Right lobe of liver (tissue), 6 donors: ENCODE measurements at regions not wholly inside any gene's neighbourhood (a gene's known extent, or its start where the extent isn't known, plus 50 kb on each side); places are given as distances from the start of the nearest gene placed in this dataset.

Experiments
- ATAC-seq, 4 donors: fragments of 200-7000 bp; cut with Tn5 transposase; one replicate each; pipeline ENCODE4 v1.9.1; 2020; ENCODE audit warnings: mild to moderate bottlenecking in 4 of 4, moderate library complexity in 4 of 4
- DNase-seq, 3 donors: peaks; one replicate each; pipeline ENCODE4 v3.0.0-alpha.2; 2020
- H3K27ac ChIP-seq, 3 donors: fragments of 200-600 bp; one replicate each; pipeline ENCODE4 v1.8.0; 2022
- H3K27me3 ChIP-seq, 2 donors: fragments of 200-600 bp; one replicate each; pipeline ENCODE4 v1.8.0; 2022
- H3K36me3 ChIP-seq, 4 donors: fragments of 200-600 bp; sonication (generic) in 1 of 4; one replicate each; pipeline versions ENCODE4 v1.5.1 to v1.8.0; 2017 to 2022; ENCODE audit warnings: control low read depth in 1 of 4
- H3K4me1 ChIP-seq, 4 donors: fragments of 200-600 bp; sonication (generic) in 1 of 4; one replicate each; pipeline versions ENCODE4 v1.5.1 to v1.8.0; 2017 to 2022; ENCODE audit warnings: control low read depth in 1 of 4
- H3K4me3 ChIP-seq, 3 donors: fragments of 200-600 bp; one replicate each; pipeline ENCODE4 v1.8.0; 2022
- H3K9me3 ChIP-seq, 4 donors: fragments of 200-600 bp; sonication (generic) in 1 of 4; one replicate each; pipeline versions ENCODE4 v1.5.1 to v1.8.0; 2017 to 2022; ENCODE audit warnings: control low read depth in 1 of 4
- POLR2A ChIP-seq: fragments of 450-650 bp; IDR thresholded peaks from one replicate; pipeline ENCODE4 v1.6.1; 2017; ENCODE audit warnings: antibody characterized with exemption, mild to moderate bottlenecking
- whole genome bisulfite sequencing: methylation state at CpG from one replicate; pipeline ENCODE4 v1.1.6; 2018; ENCODE audit warnings: low coverage, low lambda C conversion rate; ENCODE audit not compliant: insufficient coverage; ENCODE audit errors: missing lambda C conversion rate; 5-methylcytosine and 5-hydroxymethylcytosine counted together
- intact Hi-C, 2 donors: fragments of 100-400 bp; cut with DNase I; formaldehyde crosslinking; loops; one replicate each; pipeline versions ENCODE4 v1.11.2 to v1.14.1; 2022
- TF ChIP-seq, protein P1 (sequence below), 4 donors: fragments of 200-600 bp in 3 of 4; fragments of 450-650 bp in 1 of 4; IDR thresholded peaks; one replicate each; pipeline versions ENCODE4 v1.5.1 to v1.8.0; 2016 to 2022; ENCODE audit warnings: antibody characterized with exemption in 4 of 4, mild to moderate bottlenecking in 2 of 4
- donor health status: DM: no; HTN: yes; CAD: no.
- donor health status: DM: no; HTN: no; CAD: no.
- donor health status: DM: no; HTN: no; CAD: no.
- donor health status: DM: no; HTN: yes; CAD: no.
- donor health status: DM: no; HTN: yes; CAD: no.

DNA sequence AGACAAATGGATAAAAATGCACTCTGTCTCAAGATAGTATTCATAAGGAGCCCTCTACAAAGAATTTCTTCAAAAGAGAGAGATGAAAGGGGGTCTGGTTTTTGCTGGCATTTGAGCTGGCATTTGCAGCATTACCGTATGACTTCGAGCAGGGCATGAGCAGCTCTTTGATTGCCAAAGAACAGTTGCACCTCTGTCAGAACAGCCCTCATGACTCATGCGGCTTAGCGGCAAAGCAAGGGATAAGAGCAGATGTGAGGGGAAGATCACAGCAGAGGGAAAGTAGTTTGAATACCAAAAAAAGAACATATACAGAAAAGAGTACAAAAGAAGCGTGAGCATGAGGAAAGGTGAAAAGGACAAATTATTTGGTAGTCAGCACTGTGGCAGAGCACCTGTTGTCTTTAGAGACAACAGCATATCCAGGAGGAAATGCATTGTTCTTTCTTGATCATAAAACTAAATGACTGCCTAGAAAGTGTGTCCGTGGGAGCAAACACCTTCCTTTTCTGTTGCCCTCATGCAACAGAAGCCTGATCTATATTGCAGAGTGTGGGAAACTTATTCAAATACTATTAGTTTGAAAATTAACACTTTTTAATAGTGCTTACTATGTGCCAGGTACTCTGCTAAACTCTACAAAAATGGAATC, 80.5 kb upstream of the SLC24A5 start:
- no peak for DNase-seq
- no peak overlapping the region for H3K27ac ChIP-seq

DNA sequence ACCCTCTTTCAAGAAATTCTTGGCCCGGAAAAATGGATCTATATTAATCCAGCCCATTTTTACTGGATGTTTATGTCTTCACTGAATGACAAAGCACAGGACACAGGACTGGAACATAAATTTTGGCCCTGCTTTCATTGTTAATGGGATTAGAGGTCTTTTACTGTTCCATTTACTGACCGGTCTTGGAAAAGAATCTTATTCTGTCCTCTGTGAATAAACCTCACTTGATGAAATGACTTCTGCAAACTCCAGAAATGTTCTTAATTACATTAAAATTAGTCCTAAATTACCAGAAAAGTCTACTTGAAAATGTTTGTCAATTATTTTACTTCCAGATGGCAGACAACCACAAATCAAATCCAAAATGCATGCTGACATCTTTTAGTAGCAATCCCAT, 79.3 kb upstream of the SLC24A5 start:
- H3K36me3 ChIP-seq, result no peaks in the 10 kb centered on the region
- no peaks in the 10 kb centered on the region for H3K9me3 ChIP-seq
- H3K27ac ChIP-seq, result no peak overlapping the region
- no peak for DNase-seq
- intact Hi-C loops, result no loop called here
- TF ChIP-seq POLR2A, result no peak
- TF ChIP-seq, protein P1, sequence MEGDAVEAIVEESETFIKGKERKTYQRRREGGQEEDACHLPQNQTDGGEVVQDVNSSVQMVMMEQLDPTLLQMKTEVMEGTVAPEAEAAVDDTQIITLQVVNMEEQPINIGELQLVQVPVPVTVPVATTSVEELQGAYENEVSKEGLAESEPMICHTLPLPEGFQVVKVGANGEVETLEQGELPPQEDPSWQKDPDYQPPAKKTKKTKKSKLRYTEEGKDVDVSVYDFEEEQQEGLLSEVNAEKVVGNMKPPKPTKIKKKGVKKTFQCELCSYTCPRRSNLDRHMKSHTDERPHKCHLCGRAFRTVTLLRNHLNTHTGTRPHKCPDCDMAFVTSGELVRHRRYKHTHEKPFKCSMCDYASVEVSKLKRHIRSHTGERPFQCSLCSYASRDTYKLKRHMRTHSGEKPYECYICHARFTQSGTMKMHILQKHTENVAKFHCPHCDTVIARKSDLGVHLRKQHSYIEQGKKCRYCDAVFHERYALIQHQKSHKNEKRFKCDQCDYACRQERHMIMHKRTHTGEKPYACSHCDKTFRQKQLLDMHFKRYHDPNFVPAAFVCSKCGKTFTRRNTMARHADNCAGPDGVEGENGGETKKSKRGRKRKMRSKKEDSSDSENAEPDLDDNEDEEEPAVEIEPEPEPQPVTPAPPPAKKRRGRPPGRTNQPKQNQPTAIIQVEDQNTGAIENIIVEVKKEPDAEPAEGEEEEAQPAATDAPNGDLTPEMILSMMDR (IDR thresholded peaks at IDR 0.05), result no peak
- no peak for ATAC-seq
- H3K4me1 ChIP-seq, result no peaks in the 10 kb centered on the region
- no peak overlapping the region for H3K4me3 ChIP-seq
- 51% methylated on average over 2 of the region's 2 CpGs for WGBS
- no peaks in the 10 kb centered on the region for H3K27me3 ChIP-seq

More for the DNA sequence above, 80.5 kb upstream of the SLC24A5 start:
- TF ChIP-seq POLR2A, result no peak
- TF ChIP-seq, protein P1 (IDR thresholded peaks at IDR 0.05), result no peak
- no peak for ATAC-seq
- intact Hi-C loops, result no loop called here
- H3K4me1 ChIP-seq, result no peaks in the 10 kb centered on the region
- H3K36me3 ChIP-seq, result no peaks in the 10 kb centered on the region
- no peaks in the 10 kb centered on the region for H3K9me3 ChIP-seq
- H3K4me3 ChIP-seq, result no peak overlapping the region
- H3K27me3 ChIP-seq, result no peaks in the 10 kb centered on the region
- WGBS, result 31% methylated on average over 4 of the region's 6 CpGs

DNA sequence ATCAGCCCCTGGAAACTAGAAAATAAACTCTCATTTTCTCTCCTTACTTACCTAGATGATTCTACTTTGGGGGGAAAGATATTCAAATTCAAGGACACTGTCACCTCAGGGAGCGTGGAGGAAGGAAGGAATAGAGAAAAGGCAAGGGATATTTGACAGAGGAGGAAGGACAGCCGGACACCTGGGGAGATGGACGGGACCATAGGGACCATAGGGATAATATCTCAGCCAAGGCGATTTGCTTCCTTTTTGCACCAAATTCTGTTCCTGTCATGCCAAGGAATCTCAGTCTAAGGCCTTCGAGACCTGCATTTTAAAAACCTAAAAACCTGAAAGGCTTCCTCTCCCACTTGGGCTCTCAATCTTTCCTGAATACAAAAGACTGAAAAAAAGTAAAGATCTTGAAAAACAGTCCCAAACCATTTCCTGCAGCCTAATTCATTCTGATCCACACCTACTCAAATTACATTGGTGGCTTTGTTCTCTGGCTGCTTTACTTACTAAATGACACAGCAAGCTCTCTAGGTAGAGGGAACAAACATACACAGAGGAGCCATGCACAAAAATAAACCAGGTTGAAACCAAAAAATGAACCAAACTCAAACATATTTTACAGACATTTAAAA, 73.9 kb upstream of the SLC24A5 start:
- no peak overlapping the region for H3K4me3 ChIP-seq
- no peaks in the 10 kb centered on the region for H3K36me3 ChIP-seq
- H3K27me3 ChIP-seq, result no peaks in the 10 kb centered on the region
- no peak overlapping the region for H3K27ac ChIP-seq
- WGBS, result 38% methylated on average over 5 of the region's 5 CpGs
- no peak for DNase-seq
- no peak for ATAC-seq
- no peaks in the 10 kb centered on the region for H3K4me1 ChIP-seq
- no peaks in the 10 kb centered on the region for H3K9me3 ChIP-seq
- intact Hi-C loops, result no loop called here
- TF ChIP-seq, protein P1 (IDR thresholded peaks at IDR 0.05), result no peak
- no peak for TF ChIP-seq POLR2A

DNA sequence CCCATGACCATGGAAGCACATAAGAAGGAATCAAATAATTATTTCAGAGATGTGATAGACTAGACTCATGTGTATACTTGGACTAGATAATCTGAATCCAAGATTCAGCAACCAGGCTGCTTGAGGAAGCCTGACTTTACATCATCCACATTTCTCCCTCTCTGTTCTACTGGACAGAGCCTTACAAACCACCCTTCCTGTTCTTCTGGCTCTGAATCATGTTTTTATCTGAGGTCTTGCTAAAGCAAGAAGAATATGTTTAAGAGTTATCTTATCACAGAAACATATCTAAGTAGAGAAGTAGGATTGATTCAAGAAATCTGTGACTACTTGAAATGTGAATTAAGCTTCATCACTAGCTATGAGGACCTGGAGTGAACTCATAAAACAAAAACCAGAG, 71.1 kb upstream of the SLC24A5 start:
- DNase-seq (no peak), ATAC-seq (no peak)
- no peak overlapping the region for H3K27ac ChIP-seq
- H3K36me3 ChIP-seq, result no peaks in the 10 kb centered on the region
- no peaks in the 10 kb centered on the region for H3K9me3 ChIP-seq
- no peaks in the 10 kb centered on the region for H3K4me1 ChIP-seq
- TF ChIP-seq, protein P1 (IDR thresholded peaks at IDR 0.05), result no peak
- no peak for TF ChIP-seq POLR2A
- H3K4me3 ChIP-seq, result no peak overlapping the region
- no peaks in the 10 kb centered on the region for H3K27me3 ChIP-seq
- intact Hi-C loops, result no loop called here
